Skin of body (tissue), 1 donor: ENCODE measurements at regions not wholly inside any gene's neighbourhood (a gene's known extent, or its start where the extent isn't known, plus 50 kb on each side); places are given as distances from the start of the nearest gene placed in this dataset.

Experiments used
- DNase-seq: peaks from one replicate; lab custom pipeline; 2025; lab: John Stamatoyannopoulos, UW

GRCh38 chr1:106746448-106747085 is 309.9 kb upstream of the PRMT6 start:
- no peak for DNase-seq

GRCh38 chr1:106747232-106747631 is 309.2 kb upstream of the PRMT6 start:
- no peak for DNase-seq

- DNase-seq = no peak
Observed at GRCh38 chr1:106747791-106748190, 308.7 kb upstream of the PRMT6 start.

- DNase-seq = no peak
Observed at GRCh38 chr1:106748606-106749005, 307.9 kb upstream of the PRMT6 start.

GRCh38 chr1:106749491-106749890 is 307.0 kb upstream of the PRMT6 start:
- no peak for DNase-seq

- DNase-seq = no peak
Observed at GRCh38 chr1:106749906-106750305, 306.6 kb upstream of the PRMT6 start.

- DNase-seq = no peak
Observed at GRCh38 chr1:106751002-106751401, 305.5 kb upstream of the PRMT6 start.

- no peak for DNase-seq
Observed at GRCh38 chr1:106753066-106753465, 303.4 kb upstream of the PRMT6 start.

GRCh38 chr1:106754957-106755356 is 301.5 kb upstream of the PRMT6 start:
- DNase-seq = no peak

GRCh38 chr1:106755682-106756406 is 300.6 kb upstream of the PRMT6 start:
- no peak for DNase-seq

GRCh38 chr1:106756752-106757151 is 299.7 kb upstream of the PRMT6 start:
- no peak for DNase-seq

- DNase-seq = no peak
Observed at GRCh38 chr1:106768077-106768476, 288.4 kb upstream of the PRMT6 start.

GRCh38 chr1:106768501-106768900 is 288.0 kb upstream of the PRMT6 start:
- DNase-seq = no peak

- no peak for DNase-seq
Observed at GRCh38 chr1:106773206-106773605, 283.3 kb upstream of the PRMT6 start.

GRCh38 chr1:106780066-106780465 is 276.4 kb upstream of the PRMT6 start:
- no peak for DNase-seq

- DNase-seq = no peak
Observed at GRCh38 chr1:106780806-106781569, 275.5 kb upstream of the PRMT6 start.

- no peak for DNase-seq
Observed at GRCh38 chr1:106785176-106785575, 271.3 kb upstream of the PRMT6 start.

GRCh38 chr1:106787520-106787919 is 269.0 kb upstream of the PRMT6 start:
- DNase-seq = no peak

GRCh38 chr1:106789686-106790085 is 266.8 kb upstream of the PRMT6 start:
- DNase-seq = no peak

- no peak for DNase-seq
Observed at GRCh38 chr1:106791041-106791440, 265.4 kb upstream of the PRMT6 start.

- DNase-seq = no peak
Observed at GRCh38 chr1:106793651-106794050, 262.8 kb upstream of the PRMT6 start.

- DNase-seq = no peak
Observed at GRCh38 chr1:106798991-106799390, 257.5 kb upstream of the PRMT6 start.

- DNase-seq = no peak
Observed at GRCh38 chr1:106802181-106802580, 254.3 kb upstream of the PRMT6 start.
